ENCODE measurements at regions not wholly inside any gene's neighbourhood (a gene's known extent, or its start where the extent isn't known, plus 50 kb on each side); places are given as distances from the start of the nearest gene placed in this dataset.

DNA sequence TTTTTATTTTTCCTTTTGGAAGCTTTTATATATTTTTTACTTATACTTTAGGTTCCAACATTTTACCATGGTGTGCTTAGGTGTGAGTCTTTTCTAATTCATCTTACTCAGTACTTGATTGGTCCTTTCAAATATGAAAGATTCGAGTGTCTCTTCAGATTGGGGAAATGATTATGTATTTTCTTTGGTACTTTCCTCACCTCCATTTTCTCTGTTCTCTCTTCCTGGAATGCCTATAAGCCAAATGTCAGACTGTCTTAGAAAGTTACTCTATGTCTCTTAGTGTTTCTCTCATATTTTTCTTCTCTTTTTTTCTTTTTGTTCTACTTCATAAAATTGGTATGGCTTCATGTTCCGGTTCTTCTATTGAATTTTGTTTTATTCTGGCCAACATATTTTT, 119.6 kb upstream of the SV2C start:
- H3K4me2 ChIP-seq = no peak overlapping the region
- no peaks in the 10 kb centered on the region for H3K27me3 ChIP-seq (ENCODE audit: insufficient read depth, low read depth)
- TF ChIP-seq, protein P1, sequence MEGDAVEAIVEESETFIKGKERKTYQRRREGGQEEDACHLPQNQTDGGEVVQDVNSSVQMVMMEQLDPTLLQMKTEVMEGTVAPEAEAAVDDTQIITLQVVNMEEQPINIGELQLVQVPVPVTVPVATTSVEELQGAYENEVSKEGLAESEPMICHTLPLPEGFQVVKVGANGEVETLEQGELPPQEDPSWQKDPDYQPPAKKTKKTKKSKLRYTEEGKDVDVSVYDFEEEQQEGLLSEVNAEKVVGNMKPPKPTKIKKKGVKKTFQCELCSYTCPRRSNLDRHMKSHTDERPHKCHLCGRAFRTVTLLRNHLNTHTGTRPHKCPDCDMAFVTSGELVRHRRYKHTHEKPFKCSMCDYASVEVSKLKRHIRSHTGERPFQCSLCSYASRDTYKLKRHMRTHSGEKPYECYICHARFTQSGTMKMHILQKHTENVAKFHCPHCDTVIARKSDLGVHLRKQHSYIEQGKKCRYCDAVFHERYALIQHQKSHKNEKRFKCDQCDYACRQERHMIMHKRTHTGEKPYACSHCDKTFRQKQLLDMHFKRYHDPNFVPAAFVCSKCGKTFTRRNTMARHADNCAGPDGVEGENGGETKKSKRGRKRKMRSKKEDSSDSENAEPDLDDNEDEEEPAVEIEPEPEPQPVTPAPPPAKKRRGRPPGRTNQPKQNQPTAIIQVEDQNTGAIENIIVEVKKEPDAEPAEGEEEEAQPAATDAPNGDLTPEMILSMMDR (conservative IDR thresholded peaks at IDR 0.05; ENCODE audit: low read depth, low read length) = no peak
- H3K27ac ChIP-seq = no peak overlapping the region
- no peaks in the 10 kb centered on the region for H3K36me3 ChIP-seq (ENCODE audit: insufficient read depth)
- no peak overlapping the region for H3K4me3 ChIP-seq (IDR thresholded peaks at IDR 0.05; ENCODE audit: insufficient read depth, low read depth, low read length)
- H3K4me1 ChIP-seq (ENCODE audit: low read depth, poor library complexity, severe bottlenecking) = no peaks in the 10 kb centered on the region
- H4K20me1 ChIP-seq (ENCODE audit: insufficient read depth) = no peaks in the 10 kb centered on the region
- H3K9ac ChIP-seq = no peak overlapping the region
- H2AFZ ChIP-seq (ENCODE audit: low read depth) = no peak overlapping the region
- H3K79me2 ChIP-seq (ENCODE audit: insufficient read depth, low read depth) = no peaks in the 10 kb centered on the region

- Histone ChIP-seq H3K27ac (no peak overlapping the region), H3K27me3 (ENCODE audit: insufficient read depth, low read depth) (no peaks in the 10 kb centered on the region), H4K20me1 (ENCODE audit: insufficient read depth) (no peaks in the 10 kb centered on the region), H3K4me3 (IDR thresholded peaks at IDR 0.05; ENCODE audit: insufficient read depth, low read depth, low read length) (no peak overlapping the region), H3K9ac (no peak overlapping the region), H3K36me3 (ENCODE audit: insufficient read depth) (no peaks in the 10 kb centered on the region), H2AFZ (ENCODE audit: low read depth) (no peak overlapping the region), H3K4me2 (no peak overlapping the region), H3K4me1 (ENCODE audit: low read depth, poor library complexity, severe bottlenecking) (no peaks in the 10 kb centered on the region), H3K79me2 (ENCODE audit: insufficient read depth, low read depth) (no peaks in the 10 kb centered on the region)
- TF ChIP-seq, protein P1 (conservative IDR thresholded peaks at IDR 0.05; ENCODE audit: low read depth, low read length) = no peak
These were observed 121.4 kb upstream of the SV2C start for GRCh38 chr5:75961818-75962217.

DNA sequence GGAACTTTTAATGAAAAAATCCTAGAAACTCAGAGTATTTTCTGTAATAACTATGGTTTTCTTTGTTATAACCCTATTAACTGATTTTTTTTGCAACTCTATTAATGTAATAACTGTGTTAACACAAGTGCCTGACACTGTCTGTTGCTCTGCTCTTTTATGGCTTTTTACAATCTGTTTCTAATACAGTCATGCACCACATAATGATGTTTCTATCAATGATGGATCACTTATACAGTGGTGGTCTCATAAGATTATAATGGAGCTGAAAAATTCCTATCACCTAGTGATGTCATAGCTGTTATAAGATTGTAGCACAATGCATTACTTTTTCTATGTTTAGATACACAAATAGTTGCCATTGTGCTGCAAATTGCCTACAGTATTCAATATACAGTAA, 123.1 kb upstream of the SV2C start:
- no peak overlapping the region for H3K4me2 ChIP-seq
- H2AFZ ChIP-seq (ENCODE audit: low read depth) = no peak overlapping the region
- H3K27ac ChIP-seq = no peak overlapping the region
- TF ChIP-seq, protein P1 (conservative IDR thresholded peaks at IDR 0.05; ENCODE audit: low read depth, low read length) = no peak
- H3K4me3 ChIP-seq (IDR thresholded peaks at IDR 0.05; ENCODE audit: insufficient read depth, low read depth, low read length) = no peak overlapping the region
- H3K4me1 ChIP-seq (ENCODE audit: low read depth, poor library complexity, severe bottlenecking) = no peaks in the 10 kb centered on the region
- no peaks in the 10 kb centered on the region for H3K79me2 ChIP-seq (ENCODE audit: insufficient read depth, low read depth)
- H3K36me3 ChIP-seq (ENCODE audit: insufficient read depth) = no peaks in the 10 kb centered on the region
- no peak overlapping the region for H3K9ac ChIP-seq
- no peaks in the 10 kb centered on the region for H3K27me3 ChIP-seq (ENCODE audit: insufficient read depth, low read depth)
- no peaks in the 10 kb centered on the region for H4K20me1 ChIP-seq (ENCODE audit: insufficient read depth)

GRCh38 chr5:75952963-75953362, 130.2 kb upstream of the SV2C start:
- Histone ChIP-seq H3K4me2 (no peak overlapping the region), H2AFZ (ENCODE audit: low read depth) (no peak overlapping the region), H3K4me1 (ENCODE audit: low read depth, poor library complexity, severe bottlenecking) (no peaks in the 10 kb centered on the region), H3K4me3 (IDR thresholded peaks at IDR 0.05; ENCODE audit: insufficient read depth, low read depth, low read length) (no peak overlapping the region), H3K27me3 (ENCODE audit: insufficient read depth, low read depth) (no peaks in the 10 kb centered on the region), H3K27ac (no peak overlapping the region), H4K20me1 (ENCODE audit: insufficient read depth) (no peaks in the 10 kb centered on the region), H3K9ac (no peak overlapping the region), H3K36me3 (ENCODE audit: insufficient read depth) (no peaks in the 10 kb centered on the region), H3K79me2 (ENCODE audit: insufficient read depth, low read depth) (no peaks in the 10 kb centered on the region)
- TF ChIP-seq, protein P1 (conservative IDR thresholded peaks at IDR 0.05; ENCODE audit: low read depth, low read length) = no peak
